HepG2 (cell line): ENCODE measurements at regions not wholly inside any gene's neighbourhood (a gene's known extent, or its start where the extent isn't known, plus 50 kb on each side); places are given as distances from the start of the nearest gene placed in this dataset.
"Not testable (repeated sequence)": the region's sequence is repeated elsewhere in the genome, so short reads cannot be mapped to it uniquely, and the experiment has no call there.

Source experiments
- ATF2 ChIP-seq: sonication (generic); formaldehyde crosslinking; IDR thresholded peaks from 2 replicates; pipeline ENCODE4 v1.4.0; 2020; ENCODE audit warnings: missing genetic modification reagents
- ELF1 ChIP-seq: sonication (generic); formaldehyde crosslinking; IDR thresholded peaks from 2 replicates; pipeline ENCODE4 v1.4.0; 2020; ENCODE audit warnings: missing genetic modification reagents
- POLR2AphosphoS5 ChIP-seq: IDR thresholded peaks from 2 replicates; pipeline ENCODE4 v1.6.1; 2012; ENCODE audit warnings: low read depth, low read length

GRCh38 chr7:65069476-65069875, 63.0 kb upstream of the ERV3-1 start:
- not testable (repeated sequence) for TF ChIP-seq ELF1 (CRISPR knock-in tag); POLR2AphosphoS5; ATF2
